Transverse colon (tissue), 4 donors: ENCODE measurements at regions not wholly inside any gene's neighbourhood (a gene's known extent, or its start where the extent isn't known, plus 50 kb on each side); places are given as distances from the start of the nearest gene placed in this dataset.

Experiments
- CTCF ChIP-seq, 5 experiments: fragments of 200-600 bp in 3 of 5; fragments of 450-650 bp in 2 of 5; sonication (generic) in 3 of 5; IDR thresholded peaks; 1 replicate in 2 of 5; 2 replicates in 3 of 5; pipeline ENCODE4 v1.5.1; 2016 to 2017; ENCODE audit warnings: antibody characterized with exemption in 5 of 5, inconsistent platforms in 3 of 5, mild to moderate bottlenecking in 2 of 5, moderate library complexity in 1 of 5
- POLR2A ChIP-seq: fragments of 450-650 bp; IDR thresholded peaks from one replicate; pipeline ENCODE4 v1.6.1; 2016; ENCODE audit warnings: antibody characterized with exemption, mild to moderate bottlenecking, moderate library complexity
- POLR2AphosphoS5 ChIP-seq, 3 donors: sonication (generic); formaldehyde crosslinking; IDR thresholded peaks; one replicate each; pipeline ENCODE4 v1.6.1; 2016; ENCODE audit warnings: antibody characterized with exemption in 3 of 3

GRCh38 chr18:22831441-22831904, 101.7 kb upstream of the RBBP8 start:
- TF ChIP-seq CTCF (IDR thresholded peaks at IDR 0.05) (no peak), POLR2A (no peak), POLR2AphosphoS5 (IDR thresholded peaks at IDR 0.05) (no peak)
